ENCODE measurements at regions not wholly inside any gene's neighbourhood (a gene's known extent, or its start where the extent isn't known, plus 50 kb on each side); places are given as distances from the start of the nearest gene placed in this dataset.

GRCh38 chr7:33781796-33782195, 123.5 kb upstream of the BMPER start:
- H3K4me3 ChIP-seq: no peak overlapping the region
- H3K4me1 ChIP-seq: no peaks in the 10 kb centered on the region
- H3K9me3 ChIP-seq: peaks cover 0 to 5% of the 10 kb centered on the region in 2 donors
- H3K27me3 ChIP-seq: no peaks in the 10 kb centered on the region
- no peak for DNase-seq
- no peak for ATAC-seq
- intact Hi-C loops (cut with DNase I): no loop called here
- no peak for TF ChIP-seq CTCF (IDR thresholded peaks at IDR 0.05)
- H3K36me3 ChIP-seq: no peaks in the 10 kb centered on the region
- H3K27ac ChIP-seq: no peak overlapping the region

DNA sequence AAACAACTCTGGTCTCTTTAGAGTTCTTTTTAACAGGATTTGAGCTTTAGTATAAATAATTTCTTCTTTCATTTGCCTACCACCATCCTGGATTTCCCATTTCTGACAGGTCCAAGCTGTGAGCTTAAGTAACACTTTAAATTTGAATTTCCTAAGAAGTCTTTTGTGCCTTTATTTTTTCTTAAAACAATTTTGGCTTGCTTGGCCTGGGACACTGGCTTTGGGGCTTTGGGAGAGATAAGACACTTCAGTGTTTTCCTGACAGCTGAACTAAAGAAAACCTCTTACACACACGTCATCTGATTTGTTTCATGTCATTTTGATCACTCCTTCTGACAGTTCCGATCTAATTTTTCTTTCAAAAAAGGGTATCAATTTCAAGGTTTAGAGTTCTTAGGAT, 121.3 kb upstream of the BMPER start:
- TF ChIP-seq CTCF (IDR thresholded peaks at IDR 0.05): no peak
- DNase-seq: no peak

GRCh38 chr7:33788531-33788930, 116.8 kb upstream of the BMPER start:
- Histone ChIP-seq H3K27me3 (no peaks in the 10 kb centered on the region), H3K4me1 (no peaks in the 10 kb centered on the region), H3K27ac (no peak overlapping the region), H3K9me3 (no peaks in the 10 kb centered on the region), H3K36me3 (no peaks in the 10 kb centered on the region), H3K4me3 (no peak overlapping the region)
- DNase-seq (no peak), ATAC-seq (no peak)
- intact Hi-C loops (cut with DNase I): no loop called here
- no peak for TF ChIP-seq CTCF (IDR thresholded peaks at IDR 0.05)

More for the DNA sequence above, 121.3 kb upstream of the BMPER start:
- no peak for ATAC-seq
- Histone ChIP-seq H3K27ac (no peak overlapping the region), H3K27me3 (no peaks in the 10 kb centered on the region), H3K4me1 (no peaks in the 10 kb centered on the region), H3K36me3 (no peaks in the 10 kb centered on the region), H3K9me3 (peaks cover 0 to 5% of the 10 kb centered on the region in 2 donors), H3K4me3 (no peak overlapping the region)
- intact Hi-C loops (cut with DNase I): no loop called here

- Histone ChIP-seq H3K27ac (no peak overlapping the region), H3K36me3 (no peaks in the 10 kb centered on the region), H3K4me1 (no peaks in the 10 kb centered on the region), H3K27me3 (no peaks in the 10 kb centered on the region), H3K9me3 (no peaks in the 10 kb centered on the region), H3K4me3 (no peak overlapping the region)
- no peak for TF ChIP-seq CTCF (IDR thresholded peaks at IDR 0.05)
- ATAC-seq (no peak), DNase-seq (no peak)
- intact Hi-C loops (cut with DNase I): no loop called here
Observed at GRCh38 chr7:33789871-33790630, 115.3 kb upstream of the BMPER start.

- DNase-seq (no peak), ATAC-seq (no peak)
- no peak overlapping the region for H3K27ac ChIP-seq
- no peaks in the 10 kb centered on the region for H3K36me3 ChIP-seq
- H3K4me1 ChIP-seq: no peaks in the 10 kb centered on the region
- no peaks in the 10 kb centered on the region for H3K9me3 ChIP-seq
- H3K4me3 ChIP-seq: no peak overlapping the region
- H3K27me3 ChIP-seq: no peaks in the 10 kb centered on the region
- intact Hi-C loops (cut with DNase I): no loop called here
- no peak for TF ChIP-seq CTCF (IDR thresholded peaks at IDR 0.05)
Observed at GRCh38 chr7:33790746-33791145, 114.6 kb upstream of the BMPER start.
